GM12865 (cell line): ENCODE measurements at regions not wholly inside any gene's neighbourhood (a gene's known extent, or its start where the extent isn't known, plus 50 kb on each side); places are given as distances from the start of the nearest gene placed in this dataset.

Source experiments
- DNase-seq: peaks from one replicate; pipeline ENCODE4 v3.0.0; 2010; ENCODE audit warnings: low read depth
- H3K4me3 ChIP-seq: 2 replicates; pipeline ENCODE4 v1.5.1; 2011; ENCODE audit warnings: mild to moderate bottlenecking, low read depth, low read length, control low read depth
- CTCF ChIP-seq: IDR thresholded peaks from 2 replicates; pipeline ENCODE4 v1.5.1; 2011; ENCODE audit warnings: low read length, control low read depth, low read depth, inconsistent platforms; ENCODE audit not compliant: insufficient read depth; ENCODE audit errors: missing control alignments

- no peak for DNase-seq
- TF ChIP-seq CTCF, result no peak
- no peak overlapping the region for H3K4me3 ChIP-seq
Observed at GRCh38 chr1:228872080-228872479, 136.8 kb downstream of the RHOU start.

GRCh38 chr1:228873709-228874108 is 138.4 kb downstream of the RHOU start:
- no peak overlapping the region for H3K4me3 ChIP-seq
- no peak for TF ChIP-seq CTCF
- no peak for DNase-seq

- no peak for DNase-seq
- H3K4me3 ChIP-seq, result no peak overlapping the region
- TF ChIP-seq CTCF, result no peak
Observed at GRCh38 chr1:228875741-228876140, 140.5 kb downstream of the RHOU start.

- no peak for TF ChIP-seq CTCF
Observed at GRCh38 chr1:228876187-228876586, 140.9 kb downstream of the RHOU start.

GRCh38 chr1:228879164-228879563 is 143.9 kb downstream of the RHOU start:
- DNase-seq, result no peak
- H3K4me3 ChIP-seq, result no peak overlapping the region
- TF ChIP-seq CTCF, result no peak

More at GRCh38 chr1:228876187-228876586, 140.9 kb downstream of the RHOU start:
- H3K4me3 ChIP-seq, result no peak overlapping the region
- DNase-seq, result no peak

GRCh38 chr1:228882041-228882770 is 146.9 kb downstream of the RHOU start:
- H3K4me3 ChIP-seq, result no peak overlapping the region
- no peak for DNase-seq
- no peak for TF ChIP-seq CTCF
